Natural killer cell treated with Interleukin-12 subunit alpha and Interleukin-12 subunit beta and Interleukin-15 and Interleukin-18, amount 100 ng/mL, for 72 hours (primary cell): ENCODE measurements at regions not wholly inside any gene's neighbourhood (a gene's known extent, or its start where the extent isn't known, plus 50 kb on each side); places are given as distances from the start of the nearest gene placed in this dataset.

Experiments used
- ATAC-seq, 2 donors: fragments of 150-1000 bp; cut with Tn5 transposase in 1 of 2; sonication (Bioruptor Pico), chemical (Tn5 transposase) in 1 of 2; 2 replicates each; pipeline ENCODE4 v1.10.0; 2021
- DNase-seq: peaks from one replicate; pipeline ENCODE4 v3.0.0; 2022; ENCODE audit warnings: low spot score
- H3K27ac Mint-ChIP-seq, 2 donors: 1 replicate in 1 of 2; 2 replicates in 1 of 2; pipeline ENCODE4 v1.8.0; 2022; ENCODE audit warnings: mixed read lengths in 2 of 2, mild to moderate bottlenecking in 1 of 2, moderate library complexity in 1 of 2
- H3K27me3 Mint-ChIP-seq, 2 donors: 1 replicate in 1 of 2; 2 replicates in 1 of 2; pipeline ENCODE4 v1.8.0; 2022; ENCODE audit warnings: mixed read lengths in 2 of 2
- H3K36me3 Mint-ChIP-seq: one replicate; pipeline ENCODE4 v1.8.0; 2022; ENCODE audit warnings: mixed read lengths
- H3K4me1 Mint-ChIP-seq, 2 donors: 1 replicate in 1 of 2; 2 replicates in 1 of 2; pipeline ENCODE4 v1.8.0; 2022; ENCODE audit warnings: low read depth in 2 of 2, mixed read lengths in 2 of 2, mild to moderate bottlenecking in 1 of 2
- H3K4me3 Mint-ChIP-seq: one replicate; pipeline ENCODE4 v1.8.0; 2022; ENCODE audit warnings: mixed read lengths
- H3K9me3 Mint-ChIP-seq: 2 replicates; pipeline ENCODE4 v1.8.0; 2022; ENCODE audit warnings: mixed read lengths

DNA sequence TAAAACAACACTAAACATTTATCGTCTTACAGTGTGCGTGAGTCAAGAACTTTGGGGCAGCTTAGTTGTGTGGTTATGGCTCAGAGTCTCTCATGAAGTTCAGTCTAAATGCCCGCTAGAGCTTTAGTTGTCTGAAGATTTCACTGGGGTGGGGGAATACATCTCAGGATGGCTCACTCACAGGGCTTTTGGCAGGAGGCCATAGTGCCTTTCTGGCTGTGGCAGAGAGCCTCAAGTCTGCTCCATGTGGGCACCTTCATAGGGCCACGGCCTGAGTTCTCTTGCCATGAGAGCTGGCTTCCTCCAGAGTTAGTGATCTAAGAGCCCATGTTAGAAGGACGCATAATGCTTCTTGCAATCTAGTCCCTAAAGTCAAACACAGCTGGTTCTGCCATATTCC is 258.8 kb upstream of the NUDT12 start:
- Mint-ChIP-seq H3K27ac (no peak overlapping the region), H3K36me3 (peaks cover 9% of the 10 kb centered on the region), H3K4me3 (no peak overlapping the region), H3K4me1 (no peaks in the 10 kb centered on the region), H3K27me3 (no peaks in the 10 kb centered on the region), H3K9me3 (peaks cover 9% of the 10 kb centered on the region)
- DNase-seq (no peak), ATAC-seq (no peak)

- H3K36me3 Mint-ChIP-seq: no peaks in the 10 kb centered on the region
- no peaks in the 10 kb centered on the region for H3K9me3 Mint-ChIP-seq
- H3K4me3 Mint-ChIP-seq: no peak overlapping the region
- no peak overlapping the region for H3K27ac Mint-ChIP-seq
- no peaks in the 10 kb centered on the region for H3K4me1 Mint-ChIP-seq
- no peaks in the 10 kb centered on the region for H3K27me3 Mint-ChIP-seq
- ATAC-seq (no peak), DNase-seq (no peak)
Measured at GRCh38 chr5:103808464-103809106, 246.0 kb upstream of the NUDT12 start.

GRCh38 chr5:103804711-103805110 is 242.1 kb upstream of the NUDT12 start:
- no peak overlapping the region for H3K27ac Mint-ChIP-seq
- ATAC-seq (no peak), DNase-seq (no peak)
- H3K4me3 Mint-ChIP-seq: no peak overlapping the region
- no peaks in the 10 kb centered on the region for H3K36me3 Mint-ChIP-seq
- H3K4me1 Mint-ChIP-seq: no peaks in the 10 kb centered on the region
- H3K27me3 Mint-ChIP-seq: no peaks in the 10 kb centered on the region
- peaks cover 4% of the 10 kb centered on the region for H3K9me3 Mint-ChIP-seq

DNA sequence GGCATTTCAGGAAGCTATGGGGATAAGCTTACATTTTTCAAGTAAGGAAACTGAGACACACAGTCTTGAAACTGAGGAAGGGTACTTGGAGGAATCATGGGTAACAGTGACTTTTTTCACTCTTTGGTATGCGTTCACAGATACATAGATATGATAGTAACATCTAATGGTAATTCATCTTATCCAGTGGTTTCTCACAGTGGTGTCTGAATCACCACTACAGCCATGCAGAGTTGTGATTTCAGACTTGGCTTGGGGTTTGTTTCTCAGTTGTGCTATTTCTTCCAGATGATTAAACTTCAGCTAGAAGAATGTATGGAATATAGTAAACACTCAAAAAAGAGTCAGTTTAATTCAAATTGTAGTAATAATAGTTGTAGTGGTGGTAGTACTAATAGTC is 239.1 kb upstream of the NUDT12 start:
- peaks cover 9% of the 10 kb centered on the region for H3K9me3 Mint-ChIP-seq
- H3K27me3 Mint-ChIP-seq: no peaks in the 10 kb centered on the region
- H3K27ac Mint-ChIP-seq: no peak overlapping the region
- H3K4me1 Mint-ChIP-seq: no peaks in the 10 kb centered on the region
- no peaks in the 10 kb centered on the region for H3K36me3 Mint-ChIP-seq
- H3K4me3 Mint-ChIP-seq: no peak overlapping the region
- no peak for ATAC-seq
- no peak for DNase-seq

DNA sequence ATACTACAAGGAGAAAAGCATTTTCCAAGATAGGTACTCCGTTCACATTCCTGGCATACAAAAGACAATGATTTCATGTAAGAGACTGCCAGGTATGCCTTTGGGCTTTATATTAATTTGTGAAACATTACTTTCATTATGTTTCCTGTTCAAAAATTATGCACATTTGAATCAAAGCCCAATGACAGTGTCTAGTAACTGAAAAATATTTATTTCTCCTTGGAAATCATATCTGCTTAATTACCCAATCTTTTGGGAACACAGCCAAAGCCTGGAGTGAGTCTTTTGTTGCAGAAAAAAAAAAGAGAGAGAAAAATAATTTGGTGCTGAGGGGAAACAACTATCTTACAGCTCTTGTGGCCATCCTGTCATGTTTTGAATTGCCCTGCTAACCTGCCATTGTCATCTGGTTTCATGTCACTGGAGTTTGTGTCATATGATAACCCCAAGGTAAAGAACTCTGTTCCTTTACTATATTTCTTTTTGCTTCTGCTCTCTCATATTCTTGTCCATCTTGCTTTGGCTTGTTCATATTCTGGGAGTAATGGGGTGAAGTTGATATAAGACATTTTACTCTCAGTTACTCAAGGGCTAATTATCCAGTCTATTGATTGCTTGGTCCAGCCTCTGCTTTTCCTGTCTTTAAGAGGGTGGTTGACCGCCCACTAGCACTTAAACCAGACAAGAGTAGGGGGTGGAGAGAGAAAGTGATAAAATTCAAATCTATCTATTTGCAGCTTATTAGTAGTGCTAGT is 238.3 kb upstream of the NUDT12 start:
- Mint-ChIP-seq H3K4me1 (no peaks in the 10 kb centered on the region), H3K27me3 (no peaks in the 10 kb centered on the region), H3K9me3 (peaks cover 9% of the 10 kb centered on the region), H3K4me3 (no peak overlapping the region), H3K27ac (no peak overlapping the region), H3K36me3 (no peaks in the 10 kb centered on the region)
- no peak for ATAC-seq
- DNase-seq: no peak

DNA sequence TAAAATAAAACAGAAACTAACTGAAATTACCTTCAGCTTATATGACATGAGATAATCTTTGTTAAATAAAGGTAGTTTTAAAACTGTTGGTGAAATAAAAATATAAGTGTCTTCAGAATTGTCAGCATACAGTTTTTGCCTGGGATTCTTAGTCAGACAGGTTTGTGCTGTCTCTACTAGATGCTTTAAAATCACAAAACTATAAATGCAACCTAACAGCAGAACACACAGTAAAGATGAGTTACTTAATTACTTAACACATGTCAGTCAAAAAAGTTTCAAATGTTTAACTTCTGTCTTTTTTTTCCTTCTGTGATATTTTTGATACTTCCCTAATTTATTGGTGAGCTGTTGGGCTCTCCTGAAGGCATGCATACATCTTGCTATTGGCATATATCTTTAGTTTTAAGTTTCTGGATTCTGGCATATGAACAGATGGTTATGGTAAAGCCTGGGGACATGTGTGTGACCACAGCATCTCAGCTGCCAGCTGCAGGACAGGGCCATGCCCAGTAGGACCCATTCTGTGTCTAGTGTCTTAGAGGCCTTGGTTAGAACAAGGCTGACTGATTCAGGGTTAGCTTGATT is 231.1 kb upstream of the NUDT12 start:
- no peak overlapping the region for H3K27ac Mint-ChIP-seq

GRCh38 chr5:103785569-103785968 is 223.0 kb upstream of the NUDT12 start:
- no peaks in the 10 kb centered on the region for H3K36me3 Mint-ChIP-seq
- H3K9me3 Mint-ChIP-seq: no peaks in the 10 kb centered on the region
- no peaks in the 10 kb centered on the region for H3K4me1 Mint-ChIP-seq
- no peak overlapping the region for H3K4me3 Mint-ChIP-seq
- DNase-seq (no peak), ATAC-seq (no peak)
- H3K27ac Mint-ChIP-seq: no peak overlapping the region
- no peaks in the 10 kb centered on the region for H3K27me3 Mint-ChIP-seq

More for the DNA sequence above, 231.1 kb upstream of the NUDT12 start:
- H3K36me3 Mint-ChIP-seq: peaks cover 15% of the 10 kb centered on the region
- H3K9me3 Mint-ChIP-seq: peaks cover 17% of the 10 kb centered on the region
- no peak for ATAC-seq
- no peaks in the 10 kb centered on the region for H3K4me1 Mint-ChIP-seq
- no peak overlapping the region for H3K4me3 Mint-ChIP-seq
- no peaks in the 10 kb centered on the region for H3K27me3 Mint-ChIP-seq
- DNase-seq: no peak

- no peak for ATAC-seq
- no peaks in the 10 kb centered on the region for H3K9me3 Mint-ChIP-seq
Measured at GRCh38 chr5:103783669-103784068, 221.1 kb upstream of the NUDT12 start.

GRCh38 chr5:103780794-103781193 is 218.2 kb upstream of the NUDT12 start:
- Mint-ChIP-seq H3K36me3 (peaks cover 6% of the 10 kb centered on the region), H3K27me3 (no peaks in the 10 kb centered on the region), H3K9me3 (peaks cover 3% of the 10 kb centered on the region), H3K4me3 (no peak overlapping the region), H3K27ac (no peak overlapping the region), H3K4me1 (no peaks in the 10 kb centered on the region)
- DNase-seq (no peak), ATAC-seq (no peak)

More at GRCh38 chr5:103783669-103784068, 221.1 kb upstream of the NUDT12 start:
- Mint-ChIP-seq H3K27ac (no peak overlapping the region), H3K36me3 (no peaks in the 10 kb centered on the region), H3K4me1 (no peaks in the 10 kb centered on the region), H3K27me3 (no peaks in the 10 kb centered on the region), H3K4me3 (no peak overlapping the region)
- no peak for DNase-seq

DNA sequence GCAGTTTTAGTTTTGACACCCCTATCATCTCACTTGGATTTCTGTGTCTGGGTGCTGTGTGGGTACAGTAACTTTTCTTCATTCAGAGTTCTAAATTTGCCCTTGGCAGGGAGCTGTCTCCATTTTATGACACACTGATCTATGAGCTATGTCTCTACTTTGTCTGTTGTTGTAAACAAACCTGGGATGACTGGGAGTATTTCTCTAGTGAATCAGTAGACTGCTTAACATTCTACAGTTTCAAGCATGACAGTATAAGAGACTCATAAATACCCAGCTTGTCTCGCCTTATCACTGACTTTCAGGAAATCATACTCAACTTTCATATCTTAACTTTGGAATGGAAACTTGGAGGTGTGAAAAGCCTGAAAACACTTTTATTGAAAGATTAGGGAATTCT is 212.1 kb upstream of the NUDT12 start:
- no peak for ATAC-seq
- H3K27ac Mint-ChIP-seq: no peak overlapping the region
- no peaks in the 10 kb centered on the region for H3K4me1 Mint-ChIP-seq
- no peak overlapping the region for H3K4me3 Mint-ChIP-seq
- H3K9me3 Mint-ChIP-seq: peaks cover 12% of the 10 kb centered on the region
- no peaks in the 10 kb centered on the region for H3K27me3 Mint-ChIP-seq
- DNase-seq: no peak
- peaks cover 6% of the 10 kb centered on the region for H3K36me3 Mint-ChIP-seq

GRCh38 chr5:103772248-103772647 is 209.7 kb upstream of the NUDT12 start:
- Mint-ChIP-seq H3K27ac (no peak overlapping the region), H3K27me3 (no peaks in the 10 kb centered on the region), H3K4me3 (no peak overlapping the region), H3K4me1 (no peaks in the 10 kb centered on the region), H3K36me3 (no peaks in the 10 kb centered on the region), H3K9me3 (peaks cover 19% of the 10 kb centered on the region)
- ATAC-seq: no peak
- DNase-seq: no peak

DNA sequence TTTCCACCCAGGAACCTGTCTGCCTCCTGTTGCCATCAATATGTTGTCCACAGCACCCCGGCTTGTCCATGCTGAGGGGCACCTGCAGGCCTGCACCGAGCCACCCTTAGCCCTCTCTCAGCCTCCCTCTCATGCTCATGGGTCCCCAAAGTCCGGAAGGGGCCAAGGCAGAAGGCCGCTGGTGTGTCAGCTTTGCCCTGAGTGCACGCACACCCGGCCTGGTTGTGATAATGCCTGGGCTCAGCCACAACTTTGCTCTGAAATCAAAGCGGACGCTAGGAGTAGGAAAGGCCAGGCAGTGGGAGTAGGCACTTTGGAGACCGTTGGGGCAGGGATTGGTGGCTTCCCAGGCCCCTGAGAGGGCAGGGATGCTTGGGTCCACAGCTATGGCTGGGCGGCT is 201.8 kb upstream of the NUDT12 start:
- H3K36me3 Mint-ChIP-seq: no peaks in the 10 kb centered on the region
- DNase-seq (no peak), ATAC-seq (no peak)
- H3K27me3 Mint-ChIP-seq: no peaks in the 10 kb centered on the region
- H3K4me1 Mint-ChIP-seq: no peaks in the 10 kb centered on the region
- no peak overlapping the region for H3K4me3 Mint-ChIP-seq
- no peak overlapping the region for H3K27ac Mint-ChIP-seq
- H3K9me3 Mint-ChIP-seq: peaks cover 24% of the 10 kb centered on the region

DNA sequence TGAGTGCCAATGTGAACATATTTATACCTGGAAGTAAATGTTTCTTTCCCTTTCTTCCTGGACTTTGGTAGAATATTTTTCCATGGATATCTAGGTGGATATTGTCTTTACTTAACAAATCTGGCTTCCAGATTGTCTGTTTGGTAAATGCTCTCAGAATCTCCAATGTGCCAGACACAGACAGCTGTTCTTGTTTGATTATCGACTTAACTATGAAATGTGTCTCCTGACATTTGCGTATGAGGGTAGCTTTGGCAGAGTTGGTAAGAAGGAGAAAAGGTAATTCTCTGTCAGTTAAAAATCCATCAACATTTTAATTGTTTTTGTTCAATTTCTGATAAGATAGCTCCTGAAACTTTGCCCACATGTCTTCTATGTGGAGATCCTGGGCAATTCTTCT is 196.4 kb upstream of the NUDT12 start:
- H3K27ac Mint-ChIP-seq: no peak overlapping the region
- DNase-seq (no peak), ATAC-seq (no peak)
- no peak overlapping the region for H3K4me3 Mint-ChIP-seq
- H3K4me1 Mint-ChIP-seq: no peaks in the 10 kb centered on the region
- H3K36me3 Mint-ChIP-seq: no peaks in the 10 kb centered on the region
- H3K9me3 Mint-ChIP-seq: peaks cover 19% of the 10 kb centered on the region
- no peaks in the 10 kb centered on the region for H3K27me3 Mint-ChIP-seq

GRCh38 chr5:103755974-103756373 is 193.4 kb upstream of the NUDT12 start:
- ATAC-seq (no peak), DNase-seq (no peak)
- H3K9me3 Mint-ChIP-seq: peaks cover 15% of the 10 kb centered on the region
- no peaks in the 10 kb centered on the region for H3K27me3 Mint-ChIP-seq
- no peaks in the 10 kb centered on the region for H3K4me1 Mint-ChIP-seq
- no peak overlapping the region for H3K27ac Mint-ChIP-seq
- no peaks in the 10 kb centered on the region for H3K36me3 Mint-ChIP-seq
- H3K4me3 Mint-ChIP-seq: no peak overlapping the region
